AG04450 (cell line): ENCODE measurements at regions not wholly inside any gene's neighbourhood (a gene's known extent, or its start where the extent isn't known, plus 50 kb on each side); places are given as distances from the start of the nearest gene placed in this dataset.

Source experiments
- CTCF ChIA-PET: fragments of 300-600, 350-600 bp; formaldehyde crosslinking; extraction: SDS; loops from one replicate; lab custom pipeline; 2022; ENCODE audit warnings: antibody characterized with exemption, inconsistent platforms; lab: Charles Lee
- POLR2A ChIA-PET: fragments of 350-600 bp; formaldehyde crosslinking; extraction: SDS; loops from one replicate; lab custom pipeline; 2021; ENCODE audit warnings: antibody characterized with exemption, inconsistent platforms; lab: Yijun Ruan, JAX
- DNase-seq: peaks from one replicate; pipeline ENCODE4 v3.0.0-alpha.2; 2011; ENCODE audit warnings: low read depth, low spot score
- H3K27ac ChIP-seq: one replicate; pipeline ENCODE4 v1.5.1; 2012; ENCODE audit warnings: low read depth, low read length, control low read depth
- H3K27me3 ChIP-seq: one replicate; pipeline ENCODE4 v1.6.0; 2012; ENCODE audit warnings: low read length; ENCODE audit not compliant: control insufficient read depth, insufficient read depth
- H3K4me3 ChIP-seq: 2 replicates; pipeline ENCODE4 v1.5.1; 2011; ENCODE audit warnings: mild to moderate bottlenecking, low read depth, low read length, control low read depth
- H3K9me3 ChIP-seq: 2 replicates; pipeline ENCODE4 v1.5.1; 2012; ENCODE audit warnings: low read length; ENCODE audit not compliant: control insufficient read depth, insufficient read depth
- CTCF ChIP-seq: IDR thresholded peaks from 2 replicates; pipeline ENCODE4 v1.5.1; 2011; ENCODE audit warnings: low read depth, low read length, control low read depth, inconsistent platforms

GRCh38 chr2:173462892-173463840 is 108.5 kb downstream of the CDCA7 start:
- POLR2A ChIA-PET: no interaction called here
- TF ChIP-seq CTCF: no peak
- DNase-seq: no peak
- Histone ChIP-seq H3K27ac (no peak overlapping the region), H3K4me3 (no peak overlapping the region), H3K27me3 (peaks cover 27% of the 10 kb centered on the region), H3K9me3 (no peaks in the 10 kb centered on the region)
- CTCF ChIA-PET: no interaction called here

GRCh38 chr2:173463846-173464245 is 109.2 kb downstream of the CDCA7 start:
- Histone ChIP-seq H3K9me3 (no peaks in the 10 kb centered on the region), H3K4me3 (no peak overlapping the region), H3K27ac (no peak overlapping the region), H3K27me3 (peaks cover 27% of the 10 kb centered on the region)
- no peak for DNase-seq
- no peak for TF ChIP-seq CTCF
- ChIA-PET POLR2A (no interaction called here), CTCF (no interaction called here)

- no peak for DNase-seq
- ChIA-PET CTCF (interaction anchor here (0.9 kb wide), 1 partner anchor 19 kb away, joined by 3 read pairs; no protein-coding TSS in a partner anchor), POLR2A (no interaction called here)
- H3K27me3 ChIP-seq: peaks cover 22% of the 10 kb centered on the region
- TF ChIP-seq CTCF: no peak
- no peaks in the 10 kb centered on the region for H3K9me3 ChIP-seq
- H3K27ac ChIP-seq: no peak overlapping the region
- H3K4me3 ChIP-seq: no peak overlapping the region
Measured at GRCh38 chr2:173467751-173468150, 113.1 kb downstream of the CDCA7 start.

- no peak overlapping the region for H3K4me3 ChIP-seq
- ChIA-PET POLR2A (no interaction called here), CTCF (interaction anchor here (0.9 kb wide), 1 partner anchor 19 kb away, joined by 3 read pairs; no protein-coding TSS in a partner anchor)
- no peak for DNase-seq
- TF ChIP-seq CTCF: no peak
- H3K27me3 ChIP-seq: peaks cover 19% of the 10 kb centered on the region
- no peaks in the 10 kb centered on the region for H3K9me3 ChIP-seq
- H3K27ac ChIP-seq: no peak overlapping the region
Measured at GRCh38 chr2:173468266-173468793, 113.7 kb downstream of the CDCA7 start.

- TF ChIP-seq CTCF: no peak
- H3K27me3 ChIP-seq: peaks cover 17% of the 10 kb centered on the region
- ChIA-PET POLR2A (no interaction called here), CTCF (no interaction called here)
- H3K9me3 ChIP-seq: no peaks in the 10 kb centered on the region
- H3K27ac ChIP-seq: no peak overlapping the region
- H3K4me3 ChIP-seq: no peak overlapping the region
- no peak for DNase-seq
Measured at GRCh38 chr2:173472112-173472511, 117.4 kb downstream of the CDCA7 start.
